LHCN-M2 (cell line): ENCODE measurements at regions not wholly inside any gene's neighbourhood (a gene's known extent, or its start where the extent isn't known, plus 50 kb on each side); places are given as distances from the start of the nearest gene placed in this dataset.
"Not testable (repeated sequence)": the region's sequence is repeated elsewhere in the genome, so short reads cannot be mapped to it uniquely, and the experiment has no call there.

ENCODE experiments used
- DNase-seq: peaks from one replicate; pipeline ENCODE4 v3.0.0-alpha.2; 2012; ENCODE audit warnings: low read depth

- no peak for DNase-seq
Measured at GRCh38 chr6:22173311-22173710, 123.5 kb downstream of the PRL start.

GRCh38 chr6:22180250-22180649 is 116.6 kb downstream of the PRL start:
- not testable (repeated sequence) for DNase-seq

GRCh38 chr6:22184371-22184770 is 112.5 kb downstream of the PRL start:
- DNase-seq, result no peak

GRCh38 chr6:22189946-22190345 is 106.9 kb downstream of the PRL start:
- DNase-seq, result no peak

GRCh38 chr6:22194188-22194921 is 102.5 kb downstream of the PRL start:
- DNase-seq, result no peak

GRCh38 chr6:22199771-22200170 is 97.1 kb downstream of the PRL start:
- DNase-seq, result no peak

- DNase-seq, result no peak
Measured at GRCh38 chr6:22204153-22204552, 92.7 kb downstream of the PRL start.

- no peak for DNase-seq
Measured at GRCh38 chr6:22205266-22205665, 91.6 kb downstream of the PRL start.

- no peak for DNase-seq
Measured at GRCh38 chr6:22206106-22206505, 90.7 kb downstream of the PRL start.

GRCh38 chr6:22208026-22208425 is 88.8 kb downstream of the PRL start:
- no peak for DNase-seq

GRCh38 chr6:22214314-22214713 is 82.5 kb downstream of the PRL start:
- DNase-seq, result no peak

- DNase-seq, result not testable (repeated sequence)
Measured at GRCh38 chr6:22215474-22215873, 81.4 kb downstream of the PRL start.

GRCh38 chr6:22218410-22218809 is 78.4 kb downstream of the PRL start:
- no peak for DNase-seq

- no peak for DNase-seq
Measured at GRCh38 chr6:22219925-22220324, 76.9 kb downstream of the PRL start.

GRCh38 chr6:22221211-22221610 is 75.6 kb downstream of the PRL start:
- no peak for DNase-seq

- DNase-seq, result no peak
Measured at GRCh38 chr6:22221630-22222029, 75.2 kb downstream of the PRL start.

GRCh38 chr6:22222469-22222868 is 74.4 kb downstream of the PRL start:
- no peak for DNase-seq

GRCh38 chr6:22227824-22228610 is 68.8 kb downstream of the PRL start:
- DNase-seq, result no peak

- no peak for DNase-seq
Measured at GRCh38 chr6:22231050-22231449, 65.8 kb downstream of the PRL start.

GRCh38 chr6:22231616-22232015 is 65.2 kb downstream of the PRL start:
- DNase-seq, result peak; percentile 10

GRCh38 chr6:22236626-22237414 is 60.0 kb downstream of the PRL start:
- peak; percentile 96 for DNase-seq
